HS-5 (cell line): ENCODE measurements at regions not wholly inside any gene's neighbourhood (a gene's known extent, or its start where the extent isn't known, plus 50 kb on each side); places are given as distances from the start of the nearest gene placed in this dataset.
"Not testable (repeated sequence)": the region's sequence is repeated elsewhere in the genome, so short reads cannot be mapped to it uniquely, and the experiment has no call there.

Source experiments
- DNase-seq: peaks from one replicate; pipeline ENCODE4 v3.0.0-alpha.2; 2012; ENCODE audit warnings: low read depth

- DNase-seq: no peak
Observed at GRCh38 chr16:66242672-66243071, 123.8 kb upstream of the CDH5 start.

- DNase-seq: not testable (repeated sequence)
Observed at GRCh38 chr16:66242206-66242605, 124.3 kb upstream of the CDH5 start.

- no peak for DNase-seq
Observed at GRCh38 chr16:66240631-66241395, 125.7 kb upstream of the CDH5 start.

- no peak for DNase-seq
Observed at GRCh38 chr16:66240088-66240487, 126.4 kb upstream of the CDH5 start.

GRCh38 chr16:66238696-66239095 lies 127.8 kb upstream of the CDH5 start:
- DNase-seq: no peak

- no peak for DNase-seq
Observed at GRCh38 chr16:66236301-66236700, 130.2 kb upstream of the CDH5 start.

- DNase-seq: no peak
Observed at GRCh38 chr16:66231452-66232160, 134.9 kb upstream of the CDH5 start.

GRCh38 chr16:66229651-66230050 lies 136.8 kb upstream of the CDH5 start:
- no peak for DNase-seq

- DNase-seq: no peak
Observed at GRCh38 chr16:66228792-66229191, 137.7 kb upstream of the CDH5 start.

GRCh38 chr16:66227766-66228530 lies 138.5 kb upstream of the CDH5 start:
- no peak for DNase-seq

GRCh38 chr16:66226762-66227161 lies 139.7 kb upstream of the CDH5 start:
- DNase-seq: no peak

- DNase-seq: no peak
Observed at GRCh38 chr16:66225696-66226095, 140.8 kb upstream of the CDH5 start.

GRCh38 chr16:66224626-66225025 lies 141.9 kb upstream of the CDH5 start:
- DNase-seq: no peak

GRCh38 chr16:66224186-66224585 lies 142.3 kb upstream of the CDH5 start:
- DNase-seq: no peak

GRCh38 chr16:66223176-66223780 lies 143.2 kb upstream of the CDH5 start:
- DNase-seq: no peak

GRCh38 chr16:66222756-66223155 lies 143.7 kb upstream of the CDH5 start:
- no peak for DNase-seq

- no peak for DNase-seq
Observed at GRCh38 chr16:66220702-66221101, 145.8 kb upstream of the CDH5 start.

- no peak for DNase-seq
Observed at GRCh38 chr16:66219491-66219890, 147.0 kb upstream of the CDH5 start.

- no peak for DNase-seq
Observed at GRCh38 chr16:66212428-66212827, 154.1 kb upstream of the CDH5 start.

GRCh38 chr16:66211651-66212050 lies 154.8 kb upstream of the CDH5 start:
- DNase-seq: no peak

- DNase-seq: no peak
Observed at GRCh38 chr16:66207883-66208265, 158.6 kb upstream of the CDH5 start.

- no peak for DNase-seq
Observed at GRCh38 chr16:66207139-66207882, 159.2 kb upstream of the CDH5 start.
